ENCODE measurements at regions not wholly inside any gene's neighbourhood (a gene's known extent, or its start where the extent isn't known, plus 50 kb on each side); places are given as distances from the start of the nearest gene placed in this dataset.

- no peaks in the 10 kb centered on the region for H3K36me3 Mint-ChIP-seq
- H3K9me3 Mint-ChIP-seq: no peaks in the 10 kb centered on the region
- H3K27ac Mint-ChIP-seq: no peak overlapping the region
- DNase-seq (ENCODE audit: low spot score in 2 of 2): no peak
- no peak for ATAC-seq
These were observed 1025.3 kb upstream of the AMELY start for GRCh38 chrY:7936831-7937230.

- DNase-seq (ENCODE audit: low spot score in 2 of 2) (no peak), ATAC-seq (no peak)
- Mint-ChIP-seq H3K9me3 (no peaks in the 10 kb centered on the region), H3K36me3 (no peaks in the 10 kb centered on the region), H3K27ac (no peak overlapping the region)
These were observed 1024.5 kb upstream of the AMELY start for GRCh38 chrY:7936046-7936445.

- H3K9me3 Mint-ChIP-seq: no peaks in the 10 kb centered on the region
- DNase-seq (ENCODE audit: low spot score in 2 of 2): no peak
- ATAC-seq: peak in 1 of 2 donors; percentile 87
- H3K27ac Mint-ChIP-seq: no peak overlapping the region
- no peaks in the 10 kb centered on the region for H3K36me3 Mint-ChIP-seq
These were observed 1024.1 kb upstream of the AMELY start for GRCh38 chrY:7935606-7936005.

DNA sequence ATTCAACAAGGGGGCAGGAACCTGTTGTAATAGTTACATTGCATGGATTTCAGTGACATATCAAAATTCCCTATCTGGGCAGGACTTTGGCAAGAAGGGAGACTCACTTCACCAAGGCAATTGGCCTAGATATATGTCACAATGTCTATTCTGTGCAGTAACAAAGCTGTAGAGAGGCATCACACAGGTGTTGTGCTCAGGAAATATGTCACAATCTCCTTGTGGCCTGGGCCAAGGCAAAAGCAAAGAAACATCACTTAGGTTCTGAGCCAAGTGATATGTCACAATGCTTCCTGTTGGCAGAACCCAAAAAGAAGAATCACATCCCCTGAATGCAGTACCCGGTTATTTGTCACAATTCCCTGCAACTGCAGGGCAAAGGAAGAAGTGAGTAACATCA lies 1020.9 kb upstream of the AMELY start:
- no peak overlapping the region for H3K27ac Mint-ChIP-seq
- no peaks in the 10 kb centered on the region for H3K9me3 Mint-ChIP-seq
- H3K36me3 Mint-ChIP-seq: no peaks in the 10 kb centered on the region
- ATAC-seq (no peak), DNase-seq (ENCODE audit: low spot score in 2 of 2) (no peak)

DNA sequence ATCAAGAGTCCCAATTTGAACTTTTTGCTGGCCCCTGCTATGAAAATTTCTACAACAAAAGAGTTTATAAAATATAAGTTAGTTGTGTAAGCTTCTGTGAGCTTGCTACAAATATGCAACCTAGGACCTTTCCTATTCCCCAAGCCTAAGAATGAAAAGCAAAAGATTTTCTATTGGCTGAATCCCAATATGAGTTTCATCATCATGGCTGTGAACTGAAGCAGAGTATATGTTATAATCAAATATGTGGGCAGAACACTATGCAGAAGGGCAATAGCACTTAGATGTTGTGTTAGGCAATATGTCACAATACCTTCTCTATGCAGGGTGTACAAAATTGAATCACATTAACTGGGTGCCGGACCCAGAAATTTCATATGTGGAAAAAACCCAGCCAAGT lies 1018.3 kb upstream of the AMELY start:
- ATAC-seq (no peak), DNase-seq (ENCODE audit: low spot score in 2 of 2) (no peak)
- Mint-ChIP-seq H3K27ac (no peak overlapping the region), H3K36me3 (no peaks in the 10 kb centered on the region), H3K9me3 (no peaks in the 10 kb centered on the region)

GRCh38 chrY:7924059-7924458 lies 1012.5 kb upstream of the AMELY start:
- DNase-seq (ENCODE audit: low spot score in 2 of 2): no peak
- no peaks in the 10 kb centered on the region for H3K9me3 Mint-ChIP-seq
- no peak overlapping the region for H3K27ac Mint-ChIP-seq
- H3K36me3 Mint-ChIP-seq: no peaks in the 10 kb centered on the region
- peak; percentile 43 to 72 for ATAC-seq

DNA sequence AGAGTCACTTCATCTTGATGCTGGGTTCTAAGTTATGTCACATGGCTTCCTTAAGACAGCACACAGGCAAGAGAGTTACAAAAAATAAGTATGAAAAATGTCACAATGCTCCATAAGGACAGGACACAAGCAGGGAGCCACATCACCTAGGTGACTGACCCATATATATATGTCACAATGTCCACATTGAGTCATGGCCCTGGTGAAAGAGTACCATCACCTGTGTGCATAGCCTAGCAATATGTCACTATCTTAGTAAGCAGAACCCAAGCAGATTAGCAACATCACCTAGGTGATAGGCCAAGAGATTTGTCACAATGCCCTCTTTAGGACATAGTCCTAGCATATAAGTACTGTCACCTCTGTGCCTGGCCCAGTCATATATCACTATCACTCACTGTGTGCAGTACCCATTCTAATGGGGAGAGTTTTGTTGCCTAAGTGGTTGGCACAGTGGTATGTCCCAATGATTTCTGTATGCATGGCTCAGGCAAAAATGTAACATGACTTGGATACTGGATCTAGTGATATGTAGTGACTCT lies 1012.0 kb upstream of the AMELY start:
- H3K27ac Mint-ChIP-seq: no peak overlapping the region
- ATAC-seq: peak; percentile 83 to 86
- H3K36me3 Mint-ChIP-seq: no peaks in the 10 kb centered on the region
- no peaks in the 10 kb centered on the region for H3K9me3 Mint-ChIP-seq
- peak in 1 of 2 donors; percentile 3 for DNase-seq (ENCODE audit: low spot score in 2 of 2)

GRCh38 chrY:7920382-7920781 lies 1008.8 kb upstream of the AMELY start:
- ATAC-seq (no peak), DNase-seq (ENCODE audit: low spot score in 2 of 2) (no peak)
- Mint-ChIP-seq H3K9me3 (no peaks in the 10 kb centered on the region), H3K27ac (no peak overlapping the region), H3K36me3 (no peaks in the 10 kb centered on the region)

DNA sequence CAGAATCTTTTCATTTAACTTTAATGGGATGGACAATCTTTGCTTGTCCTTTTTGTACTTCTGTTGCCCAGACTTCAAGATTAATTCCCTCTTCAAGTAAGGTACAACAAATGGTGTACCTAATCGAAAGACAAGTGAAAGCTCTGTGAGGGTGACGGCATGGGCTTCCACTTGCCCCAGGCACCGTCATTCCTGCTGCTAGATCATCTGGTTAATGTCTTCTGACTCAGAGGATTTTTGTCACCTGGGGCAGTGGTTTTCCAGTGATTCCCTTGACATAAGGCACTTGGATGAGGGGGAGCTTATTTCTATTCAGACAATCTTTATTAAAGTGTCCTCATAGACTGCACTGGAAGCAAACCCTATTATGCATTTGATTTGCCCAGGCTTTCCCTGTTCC lies 977.0 kb upstream of the AMELY start:
- ATAC-seq (no peak), DNase-seq (ENCODE audit: low spot score in 2 of 2) (no peak)
- Mint-ChIP-seq H3K9me3 (no peaks in the 10 kb centered on the region), H3K27ac (no peak overlapping the region), H3K36me3 (no peaks in the 10 kb centered on the region)

DNA sequence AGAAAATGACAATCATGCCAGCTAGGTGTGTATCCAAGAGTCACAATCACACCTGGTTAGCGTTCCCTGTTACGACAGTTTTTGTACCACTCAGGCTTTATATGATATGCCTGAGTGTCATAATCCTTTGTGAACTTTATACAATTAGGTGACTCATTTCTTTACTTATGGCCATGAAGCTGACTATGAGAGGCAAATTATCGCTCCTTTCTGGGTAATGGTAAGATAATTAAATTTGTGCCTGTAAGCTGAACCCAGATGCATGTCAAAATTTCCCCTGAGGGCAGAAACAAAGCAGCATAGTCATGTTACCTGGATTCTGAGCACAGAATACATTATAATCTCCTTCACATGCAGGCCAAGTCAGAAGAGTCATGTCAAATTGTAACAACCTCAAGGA lies 970.1 kb upstream of the AMELY start:
- H3K9me3 Mint-ChIP-seq: no peaks in the 10 kb centered on the region
- DNase-seq (ENCODE audit: low spot score in 2 of 2): no peak
- no peak for ATAC-seq
- H3K27ac Mint-ChIP-seq: no peak overlapping the region
- no peaks in the 10 kb centered on the region for H3K36me3 Mint-ChIP-seq

GRCh38 chrY:7879245-7879644 lies 967.7 kb upstream of the AMELY start:
- no peaks in the 10 kb centered on the region for H3K9me3 Mint-ChIP-seq
- ATAC-seq (no peak), DNase-seq (ENCODE audit: low spot score in 2 of 2) (no peak)
- H3K27ac Mint-ChIP-seq: no peak overlapping the region
- H3K36me3 Mint-ChIP-seq: no peaks in the 10 kb centered on the region

DNA sequence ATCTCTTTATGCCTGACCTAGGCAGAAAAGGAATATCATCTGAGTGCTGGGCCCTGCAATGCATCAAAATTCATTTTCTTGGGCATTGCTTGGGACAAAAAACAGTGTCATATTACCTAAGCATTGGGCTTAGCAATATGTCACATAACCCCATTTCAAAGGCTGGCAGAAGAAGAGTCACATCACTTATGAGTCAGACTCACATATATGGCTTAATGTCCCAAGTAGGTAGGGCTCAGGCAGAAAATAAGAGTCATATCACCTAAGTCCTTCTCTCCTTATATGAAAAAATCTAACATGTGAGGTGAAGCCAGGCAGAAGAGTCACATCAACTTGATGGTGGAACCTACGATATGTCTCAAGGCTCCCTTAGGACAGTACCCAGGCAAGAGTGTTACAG lies 967.2 kb upstream of the AMELY start:
- no peaks in the 10 kb centered on the region for H3K36me3 Mint-ChIP-seq

DNA sequence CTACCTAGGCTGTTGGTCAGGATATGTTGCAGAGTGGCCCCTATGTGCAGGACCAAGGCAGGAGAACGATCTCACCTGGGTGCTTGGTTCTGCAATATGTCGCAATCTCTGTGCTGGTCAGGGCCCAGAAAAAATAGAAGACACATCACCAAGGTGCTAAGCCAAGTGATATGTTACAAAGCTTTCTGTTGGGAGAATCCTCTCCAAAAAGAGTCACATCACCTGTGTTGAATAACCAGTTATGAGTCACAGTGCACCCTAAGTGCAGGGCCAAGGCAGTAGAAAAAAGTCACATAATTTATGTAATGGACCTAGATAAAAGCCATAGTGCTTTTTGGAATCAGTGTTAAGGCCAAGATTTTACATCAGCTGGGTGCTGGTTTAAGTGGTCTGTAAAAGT lies 965.9 kb upstream of the AMELY start:
- H3K9me3 Mint-ChIP-seq: no peaks in the 10 kb centered on the region
- H3K27ac Mint-ChIP-seq: no peak overlapping the region
- ATAC-seq (no peak), DNase-seq (ENCODE audit: low spot score in 2 of 2) (no peak)
- H3K36me3 Mint-ChIP-seq: no peaks in the 10 kb centered on the region

More for the DNA sequence above, 967.2 kb upstream of the AMELY start:
- ATAC-seq (peak; percentile 49 to 76), DNase-seq (ENCODE audit: low spot score in 2 of 2) (no peak)
- Mint-ChIP-seq H3K27ac (no peak overlapping the region), H3K9me3 (no peaks in the 10 kb centered on the region)

DNA sequence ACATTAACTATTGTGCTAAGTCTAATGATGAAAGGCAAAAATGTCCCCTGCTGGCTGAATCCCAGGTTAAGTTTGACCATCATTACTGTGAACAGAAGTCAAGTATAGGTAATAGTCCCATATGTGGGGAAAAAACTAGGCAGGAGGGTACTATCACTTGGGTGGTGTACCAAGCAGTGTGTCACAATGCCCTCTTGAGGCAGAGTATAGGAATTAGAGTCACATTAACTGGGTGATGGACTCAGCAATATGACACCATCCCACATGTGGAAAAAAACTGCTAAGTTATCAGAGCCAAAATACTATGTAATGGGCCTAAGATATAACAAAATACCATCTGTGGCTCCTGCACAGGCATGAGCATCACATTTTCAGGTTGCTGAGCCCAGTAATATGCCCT lies 962.5 kb upstream of the AMELY start:
- Mint-ChIP-seq H3K27ac (no peak overlapping the region), H3K36me3 (no peaks in the 10 kb centered on the region), H3K9me3 (no peaks in the 10 kb centered on the region)
- peak in 1 of 2 donors; percentile 59 for ATAC-seq
- no peak for DNase-seq (ENCODE audit: low spot score in 2 of 2)

DNA sequence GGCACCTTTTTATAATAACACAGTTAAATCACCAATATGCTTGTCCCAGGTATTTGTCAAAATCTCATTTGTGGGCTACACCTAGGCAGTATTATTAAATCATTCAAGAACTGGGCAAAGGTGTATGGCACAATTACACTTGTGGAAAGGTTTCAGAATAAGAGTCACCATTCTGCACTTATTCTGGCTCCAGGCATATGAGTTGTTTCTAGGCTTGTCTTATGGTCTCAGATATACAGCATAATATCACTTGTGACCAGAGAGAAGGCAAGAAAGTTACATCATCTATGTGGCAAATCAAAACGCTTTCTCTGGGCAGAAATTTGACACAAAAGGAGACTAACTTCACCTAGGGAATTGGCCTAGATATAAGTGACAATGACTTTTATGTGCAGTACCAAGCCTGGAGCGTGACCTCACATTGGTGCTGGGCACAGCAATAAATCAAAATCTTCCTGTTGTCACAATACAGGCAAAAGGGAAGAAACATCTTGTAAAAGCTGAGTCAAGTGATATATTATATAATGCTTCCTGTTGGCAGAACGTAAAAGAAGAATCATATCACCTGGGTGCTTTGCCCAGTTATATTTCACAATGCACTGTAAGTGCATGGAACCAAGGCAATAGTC lies 959.9 kb upstream of the AMELY start:
- no peaks in the 10 kb centered on the region for H3K9me3 Mint-ChIP-seq
- no peak for DNase-seq (ENCODE audit: low spot score in 2 of 2)
- no peak overlapping the region for H3K27ac Mint-ChIP-seq
- no peaks in the 10 kb centered on the region for H3K36me3 Mint-ChIP-seq
- no peak for ATAC-seq

GRCh38 chrY:7866976-7867375 lies 955.4 kb upstream of the AMELY start:
- DNase-seq (ENCODE audit: low spot score in 2 of 2) (no peak), ATAC-seq (no peak)
- no peaks in the 10 kb centered on the region for H3K36me3 Mint-ChIP-seq
- H3K9me3 Mint-ChIP-seq: no peaks in the 10 kb centered on the region
- H3K27ac Mint-ChIP-seq: no peak overlapping the region

DNA sequence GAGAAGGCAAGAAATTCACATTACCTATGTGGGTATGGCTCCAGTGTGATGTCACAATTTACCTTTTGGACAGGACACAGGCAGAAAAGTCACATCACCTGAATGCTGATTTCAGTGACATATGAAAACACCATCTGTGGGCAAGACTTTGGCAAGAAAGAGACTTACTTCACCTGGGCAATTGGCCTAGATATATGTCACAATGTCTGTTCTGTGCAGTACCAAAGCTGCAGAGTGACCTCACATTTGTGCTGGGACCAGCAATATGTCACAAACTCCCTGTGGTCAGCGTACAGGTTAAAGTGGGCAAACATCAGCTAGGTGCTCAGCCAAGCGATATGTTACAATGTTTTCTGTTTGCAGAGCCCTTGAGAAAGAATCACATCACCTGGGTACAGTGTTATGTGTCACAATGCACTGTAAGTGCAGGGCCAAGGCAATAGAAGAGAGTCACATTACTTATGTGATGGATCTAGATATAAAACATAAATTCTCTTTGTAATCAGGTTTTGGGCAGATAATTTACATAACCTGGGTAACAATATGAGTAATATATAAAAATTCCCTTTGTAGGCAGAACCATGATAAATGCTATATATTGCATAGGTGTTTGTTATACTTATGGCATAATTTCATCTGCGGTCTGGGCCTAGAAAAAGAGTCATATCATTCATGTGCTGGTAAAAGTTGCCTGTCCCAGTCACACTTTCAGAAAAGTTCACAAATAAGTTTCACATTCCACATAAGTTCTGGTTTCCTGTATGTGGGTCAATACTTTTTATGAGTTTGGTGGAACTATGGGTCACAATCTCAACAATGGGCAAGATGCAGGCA lies 949.4 kb upstream of the AMELY start:
- H3K36me3 Mint-ChIP-seq: no peaks in the 10 kb centered on the region
- no peaks in the 10 kb centered on the region for H3K9me3 Mint-ChIP-seq
- DNase-seq (ENCODE audit: low spot score in 2 of 2) (no peak), ATAC-seq (peak in 1 of 2 donors; percentile 40)
- H3K27ac Mint-ChIP-seq: no peak overlapping the region

DNA sequence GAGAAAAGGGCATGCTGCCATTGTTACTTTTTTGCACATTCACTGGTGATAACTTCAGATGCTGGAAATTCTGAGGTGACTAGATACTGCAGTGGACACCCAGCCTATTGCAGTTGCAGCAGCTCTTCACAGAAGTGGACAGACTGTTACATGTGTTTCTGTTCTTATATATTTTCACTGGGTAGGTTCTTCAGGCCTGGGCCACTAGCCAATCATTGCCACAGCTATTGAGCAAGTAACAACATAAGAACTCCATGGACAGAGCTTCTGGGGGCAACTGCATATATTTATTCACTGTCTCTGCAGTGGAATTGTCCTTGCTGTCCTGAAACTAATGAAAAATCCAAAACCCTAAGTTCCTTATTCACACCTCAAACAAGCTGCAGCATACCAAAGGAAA lies 938.6 kb upstream of the AMELY start:
- Mint-ChIP-seq H3K27ac (no peak overlapping the region), H3K36me3 (no peaks in the 10 kb centered on the region), H3K9me3 (no peaks in the 10 kb centered on the region)
- DNase-seq (ENCODE audit: low spot score in 2 of 2) (no peak), ATAC-seq (no peak)

Measured in activated naive CD4-positive, alpha-beta T cell treated with anti-CD3 and anti-CD28 coated beads, Interleukin-2, amount 50 U/mL, for 72 hours (primary cell).